GM23338 (cell line): ENCODE measurements at regions not wholly inside any gene's neighbourhood (a gene's known extent, or its start where the extent isn't known, plus 50 kb on each side); places are given as distances from the start of the nearest gene placed in this dataset.

Experiments used
- ATAC-seq: fragments of 200-7000 bp; cut with Tn5 transposase; 3 replicates; pipeline ENCODE4 v1.9.1; 2020
- DNase-seq: peaks from one replicate; pipeline ENCODE4 v3.0.0-alpha.2; 2015; ENCODE audit warnings: low spot score
- H2AFZ ChIP-seq: fragments of 200-600 bp; sonication (generic); 2 replicates; pipeline ENCODE4 v1.8.0; 2016; ENCODE audit warnings: antibody characterized with exemption, mild to moderate bottlenecking, moderate library complexity
- H3F3A ChIP-seq: fragments of 200-600 bp; sonication (generic); replicated peaks from 2 replicates; pipeline ENCODE4 v1.8.0; 2017; ENCODE audit warnings: antibody characterized with exemption, mixed run types, low read depth
- H3K27ac ChIP-seq: fragments of 200-600 bp; sonication (generic); 2 replicates; pipeline ENCODE4 v1.6.1; 2016; ENCODE audit warnings: low read depth
- H3K27me3 ChIP-seq: fragments of 200-600 bp; sonication (generic); 2 replicates; pipeline ENCODE4 v1.8.0; 2016; ENCODE audit warnings: mild to moderate bottlenecking, mixed run types, moderate library complexity; ENCODE audit not compliant: insufficient read depth
- H3K36me3 ChIP-seq: fragments of 200-600 bp; sonication (generic); 2 replicates; pipeline ENCODE4 v1.8.0; 2016; ENCODE audit warnings: mild to moderate bottlenecking; ENCODE audit not compliant: insufficient read depth
- H3K4me1 ChIP-seq: fragments of 200-600 bp; sonication (generic); 2 replicates; pipeline ENCODE4 v1.8.0; 2016; ENCODE audit warnings: mild to moderate bottlenecking, moderate library complexity; ENCODE audit not compliant: insufficient read depth
- H3K4me2 ChIP-seq: fragments of 200-600 bp; sonication (generic); 2 replicates; pipeline ENCODE4 v1.7.1; 2017; ENCODE audit warnings: mixed run types
- H3K4me3 ChIP-seq: fragments of 200-600 bp; sonication (generic); 2 replicates; pipeline ENCODE4 v1.6.1; 2016; ENCODE audit warnings: mixed run types
- H3K79me2 ChIP-seq: fragments of 200-600 bp; sonication (generic); replicated peaks from 2 replicates; pipeline ENCODE4 v1.8.0; 2017; ENCODE audit warnings: mild to moderate bottlenecking; ENCODE audit not compliant: insufficient read depth
- H3K9me2 ChIP-seq: fragments of 200-600 bp; sonication (generic); 2 replicates; pipeline ENCODE4 v1.8.0; 2017; ENCODE audit not compliant: insufficient read depth
- H4K20me1 ChIP-seq: fragments of 200-600 bp; sonication (generic); replicated peaks from 2 replicates; pipeline ENCODE4 v1.8.0; 2017; ENCODE audit warnings: mild to moderate bottlenecking; ENCODE audit not compliant: insufficient read depth
- H3K27ac Mint-ChIP-seq: 2 replicates; pipeline ENCODE4 v1.8.0; 2020; ENCODE audit warnings: inconsistent platforms, mild to moderate bottlenecking, moderate library complexity, mixed read lengths
- H3K27me3 Mint-ChIP-seq: 3 replicates; pipeline ENCODE4 v1.8.0; 2022; ENCODE audit warnings: low read depth, mild to moderate bottlenecking, moderate library complexity, mixed read lengths, inconsistent platforms; ENCODE audit not compliant: insufficient read depth, poor library complexity
- H3K36me3 Mint-ChIP-seq: 3 replicates; pipeline ENCODE4 v1.8.0; 2021; ENCODE audit warnings: low read depth, mild to moderate bottlenecking, inconsistent platforms, moderate library complexity, mixed read lengths
- H3K4me1 Mint-ChIP-seq: 3 replicates; pipeline ENCODE4 v1.8.0; 2020; ENCODE audit warnings: mild to moderate bottlenecking, inconsistent platforms, mixed read lengths
- H3K4me3 Mint-ChIP-seq: 3 replicates; pipeline ENCODE4 v1.8.0; 2021; ENCODE audit warnings: moderate library complexity, mild to moderate bottlenecking, inconsistent platforms, mixed read lengths
- H3K9me3 Mint-ChIP-seq: 3 replicates; pipeline ENCODE4 v1.8.0; 2020; ENCODE audit warnings: moderate library complexity, mild to moderate bottlenecking, inconsistent platforms, mixed read lengths
- CTCF ChIP-seq, 2 experiments: fragments of 200-600 bp in 1 of 2; sonication (generic) in 1 of 2; conservative IDR thresholded peaks; 2 replicates each; pipeline versions ENCODE4 v1.5.1 to v1.6.1; 2016 to 2017; ENCODE audit warnings: antibody characterized with exemption in 2 of 2, low read depth in 2 of 2, mild to moderate bottlenecking in 2 of 2, moderate library complexity in 1 of 2
- ETS1 ChIP-seq: IDR thresholded peaks from 2 replicates; pipeline ENCODE4 v1.6.1; 2016; ENCODE audit warnings: antibody characterized with exemption
- EZH2 ChIP-seq: fragments of 200-600 bp; sonication (generic); IDR thresholded peaks from one replicate; pipeline ENCODE4 v1.8.0; 2017; ENCODE audit warnings: antibody characterized with exemption, mild to moderate bottlenecking, low read depth; ENCODE audit not compliant: unreplicated experiment
- EZH2phosphoT487 ChIP-seq: fragments of 200-600 bp; sonication (generic); IDR thresholded peaks from one replicate; pipeline ENCODE4 v1.8.1; 2018; ENCODE audit warnings: antibody characterized with exemption; ENCODE audit not compliant: unreplicated experiment
- JUNB ChIP-seq: IDR thresholded peaks from one replicate; pipeline ENCODE4 v1.6.1; 2016; ENCODE audit warnings: antibody characterized with exemption; ENCODE audit not compliant: unreplicated experiment
- POLR2AphosphoS5 ChIP-seq: IDR thresholded peaks from 2 replicates; pipeline ENCODE4 v1.6.1; 2016; ENCODE audit warnings: antibody characterized with exemption, low read depth
- STAT1 ChIP-seq: IDR thresholded peaks from one replicate; pipeline ENCODE4 v1.6.1; 2016; ENCODE audit warnings: antibody characterized with exemption; ENCODE audit not compliant: unreplicated experiment
- ZNF114 ChIP-seq: fragments of 250-450 bp; sonication (Bioruptor Pico); IDR thresholded peaks from 2 replicates; pipeline ENCODE4 v1.5.0; 2020; ENCODE audit warnings: mild to moderate bottlenecking, moderate library complexity
- ZNF331 ChIP-seq: fragments of 250-450 bp; sonication (Bioruptor Pico); IDR thresholded peaks from 2 replicates; pipeline ENCODE4 v1.5.0; 2020; ENCODE audit warnings: low read depth, mild to moderate bottlenecking, moderate library complexity
- ZNF462 ChIP-seq: fragments of 250-450 bp; sonication (Bioruptor Pico); IDR thresholded peaks from 2 replicates; pipeline ENCODE4 v1.5.0; 2020; ENCODE audit warnings: mild to moderate bottlenecking, moderate library complexity

DNA sequence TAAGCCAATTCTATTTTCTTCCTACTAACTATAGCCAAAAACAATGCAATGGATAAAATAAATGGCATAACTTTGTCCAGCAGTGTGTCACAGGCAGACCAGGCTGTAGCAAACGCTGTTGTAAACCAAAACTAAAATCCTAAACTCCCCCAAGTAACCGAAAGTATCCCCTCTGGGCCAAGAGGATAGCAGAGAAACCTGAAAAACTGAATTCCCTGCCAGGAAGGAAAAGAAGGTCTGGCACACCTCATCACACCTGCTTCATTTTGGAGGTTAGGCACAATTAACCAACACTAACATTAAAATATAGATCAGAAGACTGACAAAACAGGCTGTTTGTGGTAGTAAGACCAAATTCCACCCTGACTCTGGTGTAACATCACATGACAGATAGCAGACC is 356.8 kb upstream of the C1orf87 start (continued):
- TF ChIP-seq ZNF462 (CRISPR knock-in tag) (no peak), ZNF114 (CRISPR knock-in tag) (no peak)

DNA sequence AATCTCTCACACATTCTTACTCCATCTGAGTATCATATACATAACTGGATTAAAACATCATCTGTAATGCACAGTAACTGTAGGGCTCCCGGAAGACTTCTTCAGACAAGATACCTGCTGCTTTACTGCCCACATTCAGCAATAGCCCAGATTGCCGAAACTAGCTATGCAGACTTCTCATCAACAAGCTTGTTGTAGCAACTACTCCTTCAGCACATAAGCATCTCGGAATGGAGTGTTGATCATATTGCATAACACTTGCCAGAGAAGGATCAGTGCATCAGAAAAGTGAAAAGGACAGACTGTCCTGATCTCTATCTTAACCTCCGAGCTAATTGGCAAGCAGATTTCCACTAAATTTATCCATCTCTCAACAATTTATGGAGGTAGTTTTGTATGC is 354.6 kb upstream of the C1orf87 start:
- DNase-seq: no peak
- H3K27me3 Mint-ChIP-seq: no peaks in the 10 kb centered on the region
- H3K36me3 Mint-ChIP-seq: peaks cover 3% of the 10 kb centered on the region
- H3K4me3 ChIP-seq: no peak overlapping the region
- no peak for TF ChIP-seq EZH2phosphoT487
- TF ChIP-seq JUNB: no peak
- no peak for TF ChIP-seq ZNF114 (CRISPR knock-in tag)
- H3K9me2 ChIP-seq: no peaks in the 10 kb centered on the region
- H3K9me3 Mint-ChIP-seq: peaks cover 3% of the 10 kb centered on the region
- H3K4me1 Mint-ChIP-seq: 0 out of 3 replicates have a peak, but pooled peaks cover 2% of the 10 kb centered on the region
- no peak overlapping the region for H3K4me2 ChIP-seq
- no peak overlapping the region for H2AFZ ChIP-seq
- H3K36me3 ChIP-seq: no peaks in the 10 kb centered on the region
- H3K27ac Mint-ChIP-seq: no peak overlapping the region
- H3K27ac ChIP-seq: no peak overlapping the region
- no peak overlapping the region for H3K4me3 Mint-ChIP-seq
- no peaks in the 10 kb centered on the region for H4K20me1 ChIP-seq
- H3K4me1 ChIP-seq: no peaks in the 10 kb centered on the region
- no peaks in the 10 kb centered on the region for H3F3A ChIP-seq
- no peak for ATAC-seq
- no peaks in the 10 kb centered on the region for H3K27me3 ChIP-seq
- no peaks in the 10 kb centered on the region for H3K79me2 ChIP-seq

- Mint-ChIP-seq H3K4me3 (no peak overlapping the region), H3K27me3 (no peaks in the 10 kb centered on the region), H3K27ac (no peak overlapping the region), H3K9me3 (no peaks in the 10 kb centered on the region), H3K36me3 (no peaks in the 10 kb centered on the region), H3K4me1 (no peaks in the 10 kb centered on the region)
- Histone ChIP-seq H3K4me2 (no peak overlapping the region), H3K27me3 (no peaks in the 10 kb centered on the region), H3F3A (no peaks in the 10 kb centered on the region), H3K27ac (no peak overlapping the region), H4K20me1 (no peaks in the 10 kb centered on the region), H3K79me2 (no peaks in the 10 kb centered on the region), H3K4me1 (no peaks in the 10 kb centered on the region), H3K36me3 (no peaks in the 10 kb centered on the region), H2AFZ (no peak overlapping the region), H3K4me3 (no peak overlapping the region), H3K9me2 (no peaks in the 10 kb centered on the region)
- DNase-seq: no peak
- no peak for ATAC-seq
- TF ChIP-seq EZH2phosphoT487: no peak
- no peak for TF ChIP-seq POLR2AphosphoS5
- no peak for TF ChIP-seq EZH2
- no peak for TF ChIP-seq ZNF114 (CRISPR knock-in tag)
- TF ChIP-seq ETS1: no peak
- TF ChIP-seq JUNB: no peak
- no peak for TF ChIP-seq CTCF (conservative IDR thresholded peaks at IDR 0.05; ENCODE audit: low read depth in 2 of 2)
- no peak for TF ChIP-seq STAT1
- no peak for TF ChIP-seq ZNF331 (CRISPR knock-in tag)
Measured at GRCh38 chr1:60427701-60428100, 354.1 kb upstream of the C1orf87 start.
